HG02610 (cell line): ENCODE measurements at regions not wholly inside any gene's neighbourhood (a gene's known extent, or its start where the extent isn't known, plus 50 kb on each side); places are given as distances from the start of the nearest gene placed in this dataset.
"Not testable (repeated sequence)": the region's sequence is repeated elsewhere in the genome, so short reads cannot be mapped to it uniquely, and the experiment has no call there.

ENCODE experiments used
- ATAC-seq: cut with Tn5 transposase; IDR thresholded peaks from one replicate; pipeline ENCODE4 v1.9.1; 2021; ENCODE audit warnings: mild to moderate bottlenecking, moderate library complexity; ENCODE audit not compliant: unreplicated experiment

DNA sequence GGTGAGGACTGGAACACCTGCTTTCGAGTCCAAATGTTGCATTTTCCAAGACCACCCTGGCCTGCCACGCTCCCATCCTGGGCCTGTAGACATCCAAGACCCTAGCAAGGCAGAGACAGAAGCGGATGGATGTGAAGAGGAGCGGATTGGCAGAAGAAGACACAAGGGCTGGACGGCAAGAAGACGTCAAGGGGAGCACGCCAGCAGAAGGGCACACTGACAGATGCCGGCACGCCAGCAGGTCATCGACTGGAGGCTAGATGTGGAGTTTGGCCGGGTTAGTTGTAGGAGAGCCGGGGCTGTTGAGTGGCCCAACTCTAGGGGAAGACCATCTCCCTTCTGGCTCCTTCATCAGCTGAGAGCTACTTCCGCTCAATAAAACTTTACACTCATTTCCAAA is 251.6 kb downstream of the ZWINT start:
- ATAC-seq, result no peak

DNA sequence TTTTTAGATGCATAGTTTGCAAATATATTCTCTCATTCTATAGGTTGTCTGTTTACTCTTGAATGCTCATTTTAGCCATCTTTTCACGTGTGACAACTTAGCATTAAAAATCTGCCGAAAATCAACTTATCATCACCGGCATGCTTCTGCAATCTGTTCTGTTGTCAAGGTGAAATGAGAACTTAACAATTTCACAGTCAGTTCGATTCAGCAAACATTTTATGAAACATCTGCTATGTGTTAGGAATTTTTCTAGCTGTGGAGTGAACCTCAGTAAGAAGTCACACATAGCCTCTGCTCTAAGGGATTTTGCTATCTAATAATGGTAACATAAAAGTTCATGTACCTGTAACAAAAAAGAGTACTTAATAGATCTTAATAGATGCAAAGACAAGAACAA is 256.1 kb downstream of the ZWINT start:
- no peak for ATAC-seq

DNA sequence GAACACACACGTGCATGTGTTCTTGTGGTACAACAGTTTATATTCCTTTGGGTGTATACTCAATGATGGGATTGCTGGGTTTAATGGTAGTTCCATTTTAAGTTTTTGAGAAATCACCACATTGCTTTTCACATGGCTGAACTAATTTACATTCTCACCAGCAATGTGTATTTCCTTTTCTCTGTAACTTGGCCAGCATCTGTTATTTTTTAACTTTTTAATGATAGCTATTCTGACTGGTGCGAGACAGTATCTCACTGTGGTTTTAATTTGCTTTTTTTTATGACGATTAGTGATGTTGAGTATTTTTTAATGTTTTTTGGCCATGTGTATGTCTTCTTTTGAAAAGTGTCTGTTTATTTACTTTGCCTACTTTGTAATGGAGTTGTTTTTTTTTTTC is 256.6 kb downstream of the ZWINT start:
- no peak for ATAC-seq

DNA sequence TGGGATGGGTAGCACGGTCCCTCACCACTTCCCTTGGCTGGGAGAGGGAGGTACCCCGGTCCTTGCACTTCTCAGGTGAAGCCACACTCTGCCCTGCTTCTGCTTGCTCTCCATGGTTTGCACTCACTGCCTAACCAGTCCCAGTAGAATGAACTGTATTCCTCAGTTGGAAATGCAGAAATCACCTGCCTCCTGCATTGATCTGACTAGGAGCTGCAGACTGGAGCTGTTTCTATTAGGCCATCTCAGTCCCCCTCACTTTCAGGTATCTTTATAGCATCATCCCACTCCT is 264.9 kb downstream of the ZWINT start:
- no peak for ATAC-seq

DNA sequence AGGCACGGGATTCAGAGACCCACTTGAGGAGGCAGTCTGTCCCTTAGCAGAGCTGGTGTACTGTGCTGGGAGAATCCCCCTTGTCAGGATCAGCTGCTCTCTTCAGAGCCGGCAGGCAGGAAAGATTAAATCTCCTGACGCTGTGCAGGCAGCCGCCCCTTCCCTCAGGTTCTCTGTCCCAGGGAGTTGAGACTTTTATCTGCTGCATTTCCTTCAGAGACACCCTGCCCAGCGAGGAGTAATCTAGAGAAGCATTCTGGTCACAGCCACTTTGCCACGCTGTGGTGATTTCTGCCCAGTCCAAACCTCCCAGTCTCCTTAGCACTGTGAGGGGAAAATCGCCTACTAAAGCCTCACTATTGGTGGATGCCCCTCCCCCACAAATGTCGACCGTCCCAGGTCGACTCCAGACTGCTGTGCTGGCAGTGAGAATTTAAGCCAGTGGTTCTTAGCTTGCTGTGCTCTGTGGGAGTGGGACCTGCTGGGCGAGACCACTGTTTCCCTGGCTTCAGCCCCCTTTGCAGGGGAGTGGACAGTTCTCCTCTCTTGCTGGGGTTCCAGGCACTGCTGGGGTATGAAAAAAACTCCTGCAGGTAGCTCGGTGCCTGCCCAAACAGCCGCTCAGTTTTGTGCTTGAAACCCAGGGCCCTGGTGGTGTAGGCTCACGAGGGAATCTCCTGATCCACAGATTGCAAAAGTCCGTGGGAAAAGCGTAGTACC is 265.4 kb downstream of the ZWINT start:
- ATAC-seq, result no peak

DNA sequence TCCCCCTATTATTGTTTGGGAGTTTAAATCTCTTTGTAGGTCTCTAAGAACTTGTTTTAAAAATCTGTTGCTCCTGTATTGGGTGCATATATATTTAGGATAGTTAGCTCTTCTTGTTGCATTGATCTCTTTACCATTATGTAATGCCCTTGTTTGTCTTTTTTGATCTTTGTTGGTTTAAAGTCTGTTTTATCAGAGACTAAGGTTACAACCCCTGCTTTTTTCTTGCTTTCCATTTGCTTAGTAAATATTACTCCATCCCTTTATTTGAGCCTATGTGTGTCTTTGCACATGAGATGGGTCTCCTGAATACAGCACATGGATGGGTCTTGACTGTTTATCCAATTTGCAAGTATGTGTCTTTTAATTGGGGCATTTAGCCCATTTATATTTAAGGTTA is 267.4 kb downstream of the ZWINT start:
- ATAC-seq, result not testable (repeated sequence)

DNA sequence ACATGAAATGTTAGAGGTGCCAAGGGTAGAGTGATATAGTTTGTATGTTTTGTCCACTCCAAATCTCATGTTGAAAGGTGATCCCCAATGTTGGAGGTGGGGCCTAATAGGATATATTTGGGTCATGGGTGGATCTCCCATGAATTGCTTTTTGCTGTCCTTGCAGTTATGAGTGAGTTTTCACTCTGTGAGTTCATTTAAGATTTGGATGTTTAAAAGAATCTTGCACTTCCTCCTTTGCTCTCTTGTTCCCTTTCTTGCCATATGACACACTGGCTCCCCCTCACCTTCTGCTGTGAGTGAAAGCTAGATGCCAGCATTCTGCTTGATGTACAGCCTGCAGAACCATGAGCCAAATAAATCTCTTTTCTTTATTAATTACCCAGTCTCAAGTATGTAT is 269.2 kb downstream of the ZWINT start:
- ATAC-seq, result no peak

DNA sequence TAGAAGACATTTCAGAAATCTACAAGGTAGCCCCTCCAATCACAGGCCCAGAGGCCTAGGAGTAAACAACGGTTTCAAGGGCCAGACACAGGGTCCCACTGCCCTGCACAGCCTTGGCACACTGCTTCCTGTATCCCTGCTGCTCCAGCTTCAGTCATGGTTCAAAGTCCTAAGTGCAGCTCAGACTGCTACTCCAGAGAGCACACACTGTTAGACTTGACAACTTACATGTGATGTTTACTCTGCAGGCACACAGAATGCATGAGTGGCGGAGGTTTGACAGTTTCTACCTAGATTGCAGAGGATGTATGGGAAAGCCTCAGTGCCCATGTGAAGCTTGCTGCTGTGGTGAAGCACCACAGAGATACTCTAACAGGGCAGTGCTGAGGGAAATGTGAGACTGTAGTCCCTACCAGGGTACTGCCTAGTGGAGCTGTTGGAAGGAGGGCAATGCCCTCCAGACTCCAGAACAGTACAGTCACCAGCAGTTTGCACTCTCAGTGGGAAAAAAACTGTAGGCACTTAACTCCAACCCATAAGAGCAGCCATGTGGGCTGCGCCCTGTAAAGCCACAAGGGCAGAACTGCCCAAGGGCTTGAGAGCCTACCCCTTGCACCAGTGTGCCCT is 270.0 kb downstream of the ZWINT start:
- ATAC-seq, result no peak

DNA sequence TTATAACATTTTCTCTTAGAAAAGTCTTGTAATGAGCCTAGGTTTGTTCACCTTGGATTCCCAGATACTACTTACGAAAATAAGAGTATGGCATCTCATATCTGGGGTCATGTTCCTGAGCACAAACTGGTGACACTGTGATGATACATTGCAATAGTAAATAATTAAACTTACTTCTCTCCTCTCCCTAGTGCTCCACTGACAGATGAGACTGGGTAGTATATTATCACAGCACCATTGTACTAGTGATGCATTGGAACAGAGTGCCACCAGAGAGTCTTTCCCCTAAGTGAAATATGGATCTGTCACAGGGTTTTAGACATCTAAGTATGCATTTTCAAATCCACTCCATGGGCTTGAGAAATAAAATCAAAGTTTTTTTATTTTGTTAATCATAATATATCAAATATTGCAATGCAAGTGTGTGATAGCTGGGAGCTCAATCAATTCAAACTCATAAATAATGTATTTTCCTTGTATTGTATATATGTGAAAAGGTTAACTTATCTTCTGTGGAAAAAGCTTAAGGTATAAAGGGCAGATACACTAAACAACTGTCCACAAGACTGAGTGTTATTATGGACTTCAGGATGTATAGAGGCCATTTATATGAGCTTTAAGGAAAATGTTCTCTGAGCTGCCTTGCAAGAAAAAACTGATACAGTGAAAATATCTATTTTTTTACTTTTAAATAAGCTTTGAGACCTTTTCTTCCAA is 275.5 kb downstream of the ZWINT start:
- ATAC-seq, result no peak

DNA sequence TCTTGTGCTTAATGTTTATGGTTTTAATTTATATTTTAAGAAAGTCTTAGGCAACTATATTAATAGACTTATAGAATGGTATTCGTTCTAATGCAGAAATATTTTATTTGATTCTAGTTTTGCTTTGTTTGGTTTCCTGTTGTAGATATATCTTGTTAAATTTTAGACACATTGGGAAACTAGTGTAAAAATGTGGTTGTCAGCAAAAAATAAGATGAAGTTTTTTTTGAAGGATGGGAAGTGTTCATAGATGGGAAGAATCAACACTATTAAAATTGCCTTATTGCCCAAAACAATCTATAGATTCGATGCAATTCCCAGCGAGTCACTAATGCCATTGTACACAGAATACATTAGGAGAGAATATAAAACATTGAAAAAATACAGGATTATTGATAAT is 278.9 kb downstream of the ZWINT start:
- no peak for ATAC-seq

DNA sequence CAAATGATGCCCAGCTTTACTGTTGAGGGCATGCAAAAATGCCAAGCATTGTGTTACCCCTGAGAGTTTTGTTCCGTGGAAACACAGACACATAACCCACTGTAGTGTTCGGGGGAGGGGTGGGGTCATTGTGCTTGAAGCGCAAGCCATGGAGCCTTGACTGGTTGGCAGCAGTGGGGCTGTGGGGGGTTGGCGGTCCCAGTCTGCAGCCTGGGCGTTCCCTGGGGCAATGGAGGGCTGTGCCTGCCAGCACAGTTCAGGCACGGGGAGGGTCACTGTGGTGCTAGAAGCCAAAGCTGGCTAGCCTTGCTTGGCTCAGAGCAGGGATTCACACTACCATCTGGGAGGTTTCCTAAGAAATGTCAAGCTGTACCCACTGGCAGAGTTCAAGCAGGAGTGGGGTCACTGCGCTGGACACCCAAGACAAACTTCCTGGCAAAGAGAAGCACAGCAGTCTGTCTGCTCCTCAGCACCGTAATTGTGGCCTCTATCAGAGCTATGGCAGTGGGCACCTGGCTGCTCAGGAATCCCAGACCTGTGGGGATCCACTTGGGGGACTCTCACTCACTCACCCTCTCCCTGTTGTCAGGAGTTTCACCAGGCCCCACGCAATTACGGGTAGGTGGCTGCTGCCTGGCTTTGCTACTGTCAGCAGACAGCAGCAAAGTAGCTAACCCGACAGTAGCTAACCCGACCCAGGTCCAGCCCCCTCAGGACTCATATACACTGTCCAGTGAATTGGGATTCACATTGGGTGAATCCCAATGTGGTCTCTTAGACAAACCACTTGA is 292.4 kb downstream of the ZWINT start:
- no peak for ATAC-seq

DNA sequence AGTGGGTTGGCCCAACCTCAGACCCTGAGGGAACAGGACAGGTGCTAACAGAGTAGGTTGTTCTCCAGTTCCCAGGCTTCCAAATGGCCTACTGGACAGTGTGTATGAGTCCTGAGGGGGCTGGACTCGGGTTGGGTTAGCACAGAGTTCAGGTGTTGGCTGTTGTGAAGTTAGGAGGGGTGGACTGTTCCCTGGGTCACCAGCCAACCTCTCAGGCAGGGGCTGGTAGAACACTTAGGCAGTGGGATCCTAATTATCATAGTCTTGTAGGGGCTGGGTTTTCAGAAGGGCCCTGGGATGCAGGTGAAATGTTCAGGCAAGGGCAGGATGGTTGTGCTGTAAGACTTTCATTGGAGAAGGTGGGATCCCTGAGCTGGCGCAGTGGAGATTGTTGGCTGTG is 293.0 kb downstream of the ZWINT start:
- no peak for ATAC-seq

DNA sequence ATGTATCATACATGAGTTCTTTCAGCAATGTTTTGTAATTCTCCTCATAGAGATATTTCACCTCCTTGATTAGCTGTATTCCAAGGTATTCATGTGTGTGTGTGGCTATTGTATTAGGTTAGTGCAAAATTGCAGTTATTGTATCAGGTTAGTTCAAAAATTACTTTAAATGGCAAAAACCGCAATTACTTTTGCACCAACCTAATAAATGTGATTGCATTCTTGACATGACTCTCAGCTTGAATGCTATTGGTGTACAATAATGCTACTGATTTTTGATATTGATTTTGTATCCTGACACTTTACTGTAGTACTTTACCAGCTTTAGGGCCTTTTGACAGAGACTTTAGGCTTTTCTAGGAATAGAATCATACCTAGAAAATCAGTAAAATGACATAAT is 297.4 kb downstream of the ZWINT start:
- ATAC-seq, result no peak

DNA sequence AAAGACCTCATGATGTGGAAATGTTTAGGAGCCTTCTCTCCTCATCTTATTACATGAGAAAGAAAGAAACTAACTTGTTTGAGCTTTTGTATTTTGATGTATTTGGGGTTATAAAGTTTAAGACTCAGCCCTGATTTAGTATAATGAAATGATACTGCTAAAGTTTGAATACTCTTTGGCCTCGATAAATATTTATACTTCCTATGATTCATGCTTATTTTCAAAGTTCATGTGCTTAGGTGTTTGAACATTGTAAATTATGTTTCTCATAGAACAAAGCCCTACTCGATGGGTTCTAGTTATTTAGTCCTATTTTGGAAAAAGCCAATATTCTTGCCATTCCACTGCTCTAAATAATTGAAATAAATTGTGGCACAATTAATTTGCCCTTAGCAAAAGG is 303.2 kb downstream of the ZWINT start:
- ATAC-seq, result no peak

DNA sequence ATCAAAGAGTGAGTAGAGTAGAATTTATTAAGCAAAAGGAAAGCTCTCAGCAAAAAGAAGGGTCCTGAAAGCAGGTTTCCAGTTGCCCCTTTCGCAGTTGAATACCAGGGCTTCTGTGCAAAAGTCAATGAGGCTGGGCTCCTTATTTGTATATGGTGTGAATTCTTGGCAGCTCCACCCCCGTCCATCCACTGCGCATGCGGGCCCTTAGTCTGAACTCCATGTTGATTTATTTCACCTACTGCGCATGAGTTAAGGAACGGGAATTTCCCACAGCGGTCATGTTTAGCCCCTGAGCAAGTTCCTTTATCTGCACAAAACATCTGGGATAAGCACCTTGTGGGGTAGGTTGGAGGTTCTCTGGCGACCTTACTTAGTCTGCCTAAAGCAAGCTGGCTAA is 325.6 kb downstream of the ZWINT start:
- ATAC-seq, result no peak

DNA sequence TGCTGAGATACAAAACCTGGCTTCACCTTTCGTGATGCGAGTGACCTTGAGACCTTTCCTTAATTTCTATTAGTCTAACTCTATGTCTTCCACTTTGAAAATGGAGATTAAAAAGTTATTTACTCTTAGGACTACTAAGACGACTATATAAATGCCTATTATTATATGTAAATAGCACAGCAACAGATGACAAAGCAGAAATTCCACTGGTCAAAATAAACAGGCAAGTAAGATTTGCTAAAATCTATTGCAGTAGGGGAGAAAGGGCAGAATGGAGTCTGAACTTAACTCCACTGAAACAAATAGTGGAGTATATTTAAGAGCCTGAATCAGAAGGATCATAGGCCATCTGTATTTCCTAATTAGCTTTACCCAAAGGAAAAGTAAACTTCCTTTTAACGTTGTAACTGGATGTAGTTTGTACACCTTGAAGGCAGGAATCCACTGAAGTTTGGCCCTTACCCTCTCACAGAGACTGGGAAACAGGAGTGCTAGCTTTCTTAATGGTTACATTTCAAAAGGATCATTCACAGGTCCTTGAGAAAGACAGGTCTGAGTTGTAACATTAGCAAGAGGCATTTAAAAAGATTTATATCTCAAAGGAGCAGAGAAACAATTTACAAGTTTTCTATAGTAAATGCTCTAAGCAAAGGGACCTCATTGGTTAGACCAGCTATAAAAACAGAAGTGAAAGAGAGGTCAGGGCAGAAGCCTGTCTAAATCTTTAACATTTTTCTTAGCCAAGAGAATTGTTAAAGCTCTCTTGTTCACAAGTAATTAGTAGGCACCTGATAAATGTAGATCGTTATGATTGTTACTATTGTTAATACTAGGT is 332.5 kb downstream of the ZWINT start:
- no peak for ATAC-seq

DNA sequence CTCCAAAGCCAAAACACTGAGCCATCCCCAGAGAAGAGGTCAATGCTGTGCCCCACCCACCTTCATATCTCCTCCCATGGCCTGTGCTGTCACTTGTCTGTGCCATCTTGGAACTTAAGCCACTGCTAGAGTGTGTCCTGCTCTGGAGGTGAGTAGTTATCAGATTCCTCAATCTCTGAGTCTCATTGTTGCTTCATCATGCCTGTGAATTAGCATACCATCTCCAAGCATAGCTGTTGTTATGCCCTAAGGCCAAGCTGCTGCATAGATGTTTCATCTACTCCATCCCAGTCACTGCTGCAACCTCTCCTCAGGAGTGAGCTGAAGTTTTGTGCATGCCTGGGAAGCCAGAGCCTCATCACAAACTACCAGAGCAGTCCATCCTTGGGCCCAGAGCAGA is 349.0 kb downstream of the ZWINT start:
- ATAC-seq, result no peak

DNA sequence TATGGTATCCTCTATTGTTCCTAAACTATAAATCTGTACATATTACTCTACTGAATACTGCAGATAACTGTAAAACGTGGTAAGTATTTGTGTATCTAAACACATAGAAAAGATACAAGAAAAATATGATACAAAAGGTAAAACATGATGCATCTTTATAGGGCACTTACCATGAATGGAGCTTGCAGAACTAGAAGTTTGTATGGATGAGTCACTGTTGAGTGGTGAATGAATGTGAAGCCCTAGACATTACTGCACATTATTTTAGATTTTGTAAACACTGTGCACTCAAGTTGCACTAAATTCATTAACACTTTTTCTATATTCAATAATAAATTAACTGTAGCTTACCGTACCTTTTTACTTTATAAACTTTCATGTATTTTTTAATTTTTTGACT is 357.5 kb downstream of the ZWINT start:
- no peak for ATAC-seq

DNA sequence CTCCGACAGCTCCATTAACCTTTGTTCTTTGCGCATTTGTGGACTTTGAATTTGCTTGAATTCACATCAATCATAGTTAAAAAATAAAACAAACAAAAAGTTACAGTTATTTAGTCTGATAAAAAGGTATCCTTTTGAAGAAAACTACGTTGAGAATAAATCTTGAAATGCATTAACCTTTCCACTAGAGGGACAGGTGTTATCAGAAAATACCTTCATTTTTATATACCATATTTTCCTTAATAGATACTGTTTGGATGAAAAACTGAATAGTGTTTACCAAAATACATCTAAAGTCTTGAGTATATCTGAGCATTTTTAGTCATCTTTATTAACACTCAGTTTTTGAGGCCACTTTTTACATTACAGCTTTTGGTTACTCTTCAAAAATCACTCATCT is 371.9 kb downstream of the ZWINT start:
- no peak for ATAC-seq

DNA sequence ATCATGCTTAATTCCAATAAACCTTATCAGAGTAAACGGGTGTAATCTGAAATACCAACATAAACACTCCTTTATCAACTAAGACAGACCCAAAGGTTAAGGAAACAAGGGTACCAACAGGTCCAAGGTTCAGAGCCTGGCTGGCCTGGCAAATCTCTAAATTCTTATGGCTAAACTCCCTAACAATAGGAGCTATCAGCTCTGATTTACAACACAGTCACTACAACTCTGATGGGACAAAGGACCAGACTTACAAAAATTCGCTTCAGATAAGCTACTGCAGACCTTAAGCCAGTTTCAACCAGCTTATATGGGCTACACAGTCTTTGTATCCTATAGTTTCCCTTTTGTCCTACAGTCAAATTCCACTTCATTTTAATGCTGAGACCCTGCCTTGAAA is 381.9 kb downstream of the ZWINT start:
- no peak for ATAC-seq

DNA sequence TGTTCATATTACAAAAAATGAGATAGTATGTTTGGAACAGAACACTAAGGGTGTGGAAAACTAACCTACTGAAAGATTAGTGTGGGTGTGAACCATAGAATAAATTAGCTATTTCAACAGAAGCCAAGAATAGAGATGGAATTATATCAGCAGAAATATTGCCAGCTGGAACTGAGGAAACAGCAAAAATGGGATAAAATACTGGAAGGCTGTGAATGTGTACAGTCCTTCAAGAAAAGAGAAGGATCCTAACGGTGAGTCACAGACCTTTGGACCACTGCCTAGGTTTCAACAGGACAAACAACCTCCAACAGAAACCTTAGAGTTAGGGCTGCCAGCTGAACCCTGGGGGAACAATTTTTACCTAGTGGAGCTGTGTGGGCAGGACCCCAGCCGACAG is 395.0 kb downstream of the ZWINT start:
- ATAC-seq, result no peak
